ENCODE measurements at regions not wholly inside any gene's neighbourhood (a gene's known extent, or its start where the extent isn't known, plus 50 kb on each side); places are given as distances from the start of the nearest gene placed in this dataset.

- Mint-ChIP-seq H3K9me3 (ENCODE audit: low read depth) (no peaks in the 10 kb centered on the region), H3K36me3 (ENCODE audit: low read depth) (no peaks in the 10 kb centered on the region), H3K27ac (ENCODE audit: unreplicated experiment) (no peak overlapping the region), H3K4me1 (ENCODE audit: low read depth) (peaks cover 38% of the 10 kb centered on the region), H3K4me3 (ENCODE audit: unreplicated experiment) (no peak overlapping the region), H3K27me3 (ENCODE audit: low read depth) (no peaks in the 10 kb centered on the region)
- DNase-seq (ENCODE audit: low spot score) = no peak
- TF ChIP-seq CTCF (IDR thresholded peaks at IDR 0.05) = no peak
Measured at GRCh38 chr14:22188318-22188717, 400.7 kb downstream of the DAD1 start.

GRCh38 chr14:22185789-22186188 lies 403.2 kb downstream of the DAD1 start:
- Mint-ChIP-seq H3K27ac (ENCODE audit: unreplicated experiment) (no peak overlapping the region), H3K27me3 (ENCODE audit: low read depth) (no peaks in the 10 kb centered on the region), H3K36me3 (ENCODE audit: low read depth) (no peaks in the 10 kb centered on the region), H3K4me3 (ENCODE audit: unreplicated experiment) (no peak overlapping the region), H3K4me1 (ENCODE audit: low read depth) (peaks cover 31% of the 10 kb centered on the region), H3K9me3 (ENCODE audit: low read depth) (no peaks in the 10 kb centered on the region)
- DNase-seq (ENCODE audit: low spot score) = no peak
- TF ChIP-seq CTCF (IDR thresholded peaks at IDR 0.05) = no peak

- no peaks in the 10 kb centered on the region for H3K36me3 Mint-ChIP-seq (ENCODE audit: low read depth)
- TF ChIP-seq CTCF (IDR thresholded peaks at IDR 0.05) = peak; percentile 68
- no peaks in the 10 kb centered on the region for H3K9me3 Mint-ChIP-seq (ENCODE audit: low read depth)
- no peak overlapping the region for H3K4me3 Mint-ChIP-seq (ENCODE audit: unreplicated experiment)
- H3K27ac Mint-ChIP-seq (ENCODE audit: unreplicated experiment) = peak overlapping the region; percentile 84
- H3K27me3 Mint-ChIP-seq (ENCODE audit: low read depth) = no peaks in the 10 kb centered on the region
- no peak for DNase-seq (ENCODE audit: low spot score)
- H3K4me1 Mint-ChIP-seq (ENCODE audit: low read depth) = peaks cover 25% of the 10 kb centered on the region
Measured at GRCh38 chr14:22185191-22185590, 403.8 kb downstream of the DAD1 start.

GRCh38 chr14:22184830-22185168 lies 404.2 kb downstream of the DAD1 start:
- H3K4me3 Mint-ChIP-seq (ENCODE audit: unreplicated experiment) = no peak overlapping the region
- DNase-seq (ENCODE audit: low spot score) = no peak
- H3K27ac Mint-ChIP-seq (ENCODE audit: unreplicated experiment) = peak overlapping the region; percentile 84
- no peak for TF ChIP-seq CTCF (IDR thresholded peaks at IDR 0.05)
- no peaks in the 10 kb centered on the region for H3K27me3 Mint-ChIP-seq (ENCODE audit: low read depth)
- H3K36me3 Mint-ChIP-seq (ENCODE audit: low read depth) = no peaks in the 10 kb centered on the region
- H3K4me1 Mint-ChIP-seq (ENCODE audit: low read depth) = peaks cover 21% of the 10 kb centered on the region
- H3K9me3 Mint-ChIP-seq (ENCODE audit: low read depth) = no peaks in the 10 kb centered on the region

GRCh38 chr14:22184157-22184829 lies 404.7 kb downstream of the DAD1 start:
- no peak for TF ChIP-seq CTCF (IDR thresholded peaks at IDR 0.05)
- H3K36me3 Mint-ChIP-seq (ENCODE audit: low read depth) = no peaks in the 10 kb centered on the region
- no peak overlapping the region for H3K4me3 Mint-ChIP-seq (ENCODE audit: unreplicated experiment)
- no peaks in the 10 kb centered on the region for H3K9me3 Mint-ChIP-seq (ENCODE audit: low read depth)
- H3K27me3 Mint-ChIP-seq (ENCODE audit: low read depth) = no peaks in the 10 kb centered on the region
- no peak for DNase-seq (ENCODE audit: low spot score)
- peaks cover 19% of the 10 kb centered on the region for H3K4me1 Mint-ChIP-seq (ENCODE audit: low read depth)
- peak overlapping the region; percentile 84 for H3K27ac Mint-ChIP-seq (ENCODE audit: unreplicated experiment)
